ENCODE measurements at regions not wholly inside any gene's neighbourhood (a gene's known extent, or its start where the extent isn't known, plus 50 kb on each side); places are given as distances from the start of the nearest gene placed in this dataset.

DNA sequence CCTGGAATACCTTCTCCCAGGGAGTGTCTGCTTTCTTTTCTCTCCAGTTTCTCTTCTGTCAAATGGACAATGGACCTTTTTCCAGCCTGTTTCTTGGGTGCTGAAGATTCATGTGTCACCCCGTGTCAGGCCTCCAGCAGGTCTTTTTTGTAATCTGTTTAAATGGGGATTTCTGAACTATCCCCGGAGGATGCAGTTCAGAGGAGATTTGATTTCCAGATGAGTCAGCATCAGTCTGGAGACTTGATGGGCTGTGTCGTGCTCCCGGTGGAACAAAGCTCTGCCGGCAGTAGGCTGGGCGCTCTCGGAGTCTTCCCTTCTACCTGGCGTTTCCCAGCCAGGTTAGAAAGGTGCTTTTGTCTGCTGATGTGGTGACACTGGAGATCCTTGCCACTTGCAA is 440.6 kb downstream of the HS3ST3B1 start:
- no peak overlapping the region for H2BK12ac ChIP-seq (ENCODE audit: low read depth, low read length)
- H2BK5ac ChIP-seq (ENCODE audit: low read depth, low read length) = no peak overlapping the region
- no peaks in the 10 kb centered on the region for H4K20me1 ChIP-seq (replicated peaks in 1 of 2; ENCODE audit: control insufficient read depth in 1 of 2, insufficient read depth in 2 of 2, low read length in 2 of 2)
- DNase-seq (ENCODE audit: low read depth in 1 of 2, low spot score in 2 of 2) = no peak
- no peak overlapping the region for H3K4me3 ChIP-seq (ENCODE audit: extremely low read depth in 1 of 4, insufficient read depth in 2 of 4, low read depth in 3 of 4, low read length in 4 of 4)
- no peak overlapping the region for H2BK120ac ChIP-seq (replicated peaks; ENCODE audit: low read depth, low read length)
- H3K4me1 ChIP-seq (replicated peaks in 1 of 4; ENCODE audit: control insufficient read depth in 3 of 4, insufficient read depth in 4 of 4, low read length in 3 of 4) = peaks cover 0 to 2% (median 0%) of the 10 kb centered on the region in 4 experiments; a peak in 1 of 7 replicates
- TF ChIP-seq CTBP2 (IDR thresholded peaks at IDR 0.05; ENCODE audit: borderline replicate concordance, insufficient read depth, insufficient read length, low read length) = no peak
- no peak for TF ChIP-seq BACH1 (IDR thresholded peaks at IDR 0.05; ENCODE audit: low read length)
- TF ChIP-seq EP300 (IDR thresholded peaks at IDR 0.05; ENCODE audit: borderline replicate concordance in 1 of 2, low read depth in 2 of 2, low read length in 2 of 2) = no peak
- TF ChIP-seq, protein P1, sequence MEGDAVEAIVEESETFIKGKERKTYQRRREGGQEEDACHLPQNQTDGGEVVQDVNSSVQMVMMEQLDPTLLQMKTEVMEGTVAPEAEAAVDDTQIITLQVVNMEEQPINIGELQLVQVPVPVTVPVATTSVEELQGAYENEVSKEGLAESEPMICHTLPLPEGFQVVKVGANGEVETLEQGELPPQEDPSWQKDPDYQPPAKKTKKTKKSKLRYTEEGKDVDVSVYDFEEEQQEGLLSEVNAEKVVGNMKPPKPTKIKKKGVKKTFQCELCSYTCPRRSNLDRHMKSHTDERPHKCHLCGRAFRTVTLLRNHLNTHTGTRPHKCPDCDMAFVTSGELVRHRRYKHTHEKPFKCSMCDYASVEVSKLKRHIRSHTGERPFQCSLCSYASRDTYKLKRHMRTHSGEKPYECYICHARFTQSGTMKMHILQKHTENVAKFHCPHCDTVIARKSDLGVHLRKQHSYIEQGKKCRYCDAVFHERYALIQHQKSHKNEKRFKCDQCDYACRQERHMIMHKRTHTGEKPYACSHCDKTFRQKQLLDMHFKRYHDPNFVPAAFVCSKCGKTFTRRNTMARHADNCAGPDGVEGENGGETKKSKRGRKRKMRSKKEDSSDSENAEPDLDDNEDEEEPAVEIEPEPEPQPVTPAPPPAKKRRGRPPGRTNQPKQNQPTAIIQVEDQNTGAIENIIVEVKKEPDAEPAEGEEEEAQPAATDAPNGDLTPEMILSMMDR (IDR thresholded peaks at IDR 0.05; ENCODE audit: control extremely low read depth in 1 of 3, insufficient read depth in 1 of 3, low read depth in 1 of 3, low read length in 3 of 3) = no peak
- TF ChIP-seq RBBP5 (IDR thresholded peaks at IDR 0.05; ENCODE audit: borderline replicate concordance, low read depth, low read length) = no peak
- no peak for TF ChIP-seq TAF1 (IDR thresholded peaks at IDR 0.05; ENCODE audit: low read depth, low read length)
- TF ChIP-seq TCF12 (IDR thresholded peaks at IDR 0.05; ENCODE audit: low read depth, low read length) = no peak
- no peak for TF ChIP-seq TAF7 (optimal IDR thresholded peaks at IDR 0.05; ENCODE audit: borderline replicate concordance, low read depth, low read length)
- no peak for TF ChIP-seq KDM4A (IDR thresholded peaks at IDR 0.05; ENCODE audit: low read depth, low read length, severe bottlenecking)
- no peak for TF ChIP-seq JUND (IDR thresholded peaks at IDR 0.05; ENCODE audit: low read length)
- H3K18ac ChIP-seq (ENCODE audit: extremely low read depth, low read length) = no peak overlapping the region
- CTCF ChIA-PET (ENCODE audit: partially characterized antibody) = interaction anchor here (0.5 kb wide), 1 partner anchor 334 kb away, joined by 3 read pairs; no protein-coding TSS in a partner anchor
- no peak overlapping the region for H4K91ac ChIP-seq (replicated peaks; ENCODE audit: insufficient read length, low read length)
- no peak for FAIRE-seq
- no peak overlapping the region for H3K56ac ChIP-seq (replicated peaks; ENCODE audit: insufficient read length, low read depth, low read length)
- H3K23ac ChIP-seq (ENCODE audit: insufficient read length) = no peak overlapping the region
- no peak overlapping the region for H2AK5ac ChIP-seq (ENCODE audit: low read depth, low read length)
- 87% methylated on average over 8 of the region's 8 CpGs; no CpG with 5 or more reads in 1 of the 2 experiments for WGBS, 2 experiments (ENCODE audit: extremely low coverage in 1 of 2, insufficient coverage in 1 of 2, insufficient read length in 1 of 2, insufficient replicate concordance in 2 of 2, low coverage in 1 of 2, low lambda C conversion rate in 2 of 2, missing lambda C conversion rate in 1 of 2)
- H3K23me2 ChIP-seq (ENCODE audit: low read depth, low read length) = no peaks in the 10 kb centered on the region
- no peaks in the 10 kb centered on the region for H3K27me3 ChIP-seq (replicated peaks in 1 of 4; ENCODE audit: control insufficient read depth in 3 of 4, extremely low read depth in 1 of 4, insufficient read depth in 3 of 4, low read length in 3 of 4)
- H3K9ac ChIP-seq (replicated peaks in 1 of 4; ENCODE audit: extremely low read depth in 1 of 4, low read depth in 3 of 4, low read length in 3 of 4) = no peak overlapping the region
- H2AFZ ChIP-seq (ENCODE audit: low read length) = no peak overlapping the region
- no peak overlapping the region for H4K5ac ChIP-seq (ENCODE audit: insufficient read length, low read depth, low read length)
- H3K4me2 ChIP-seq (ENCODE audit: insufficient read depth in 1 of 2, low read depth in 2 of 2, low read length in 2 of 2) = no peak overlapping the region
- POLR2A ChIA-PET (ENCODE audit: partially characterized antibody) = no interaction called here
- H3K4ac ChIP-seq (replicated peaks; ENCODE audit: insufficient read length, low read depth, low read length) = no peak overlapping the region
- no peak overlapping the region for H3K27ac ChIP-seq (ENCODE audit: low read depth, low read length)
- H3K9me3 ChIP-seq (ENCODE audit: insufficient read depth in 2 of 2, low read depth in 1 of 2, low read length in 1 of 2) = no peaks in the 10 kb centered on the region
- H3K36me3 ChIP-seq (ENCODE audit: control insufficient read depth in 2 of 4, insufficient read depth in 4 of 4, low read length in 3 of 4) = no peaks in the 10 kb centered on the region
- H2BK20ac ChIP-seq (ENCODE audit: low read length) = no peak overlapping the region
- no peak overlapping the region for H4K8ac ChIP-seq (ENCODE audit: extremely low read depth, insufficient read depth, low read length)
- no peak overlapping the region for H2BK15ac ChIP-seq (ENCODE audit: low read length)
- H3K14ac ChIP-seq (ENCODE audit: insufficient read length) = no peak overlapping the region
- no peaks in the 10 kb centered on the region for H3K79me2 ChIP-seq (ENCODE audit: control insufficient read depth in 1 of 2, insufficient read depth in 2 of 2, low read length in 2 of 2)
- H3K79me1 ChIP-seq (ENCODE audit: low read depth, low read length) = no peaks in the 10 kb centered on the region

Data from H1 (cell line).